ENCODE measurements at regions not wholly inside any gene's neighbourhood (a gene's known extent, or its start where the extent isn't known, plus 50 kb on each side); places are given as distances from the start of the nearest gene placed in this dataset.

GRCh38 chr2:17302281-17302680 is 216.0 kb downstream of the RAD51AP2 start:
- Histone ChIP-seq H3F3A (replicated peaks; ENCODE audit: low read depth) (no peaks in the 10 kb centered on the region), H3K27ac (ENCODE audit: low read depth) (no peak overlapping the region), H3K4me3 (no peak overlapping the region), H3K79me2 (replicated peaks; ENCODE audit: insufficient read depth) (no peaks in the 10 kb centered on the region), H4K20me1 (replicated peaks; ENCODE audit: insufficient read depth) (no peaks in the 10 kb centered on the region), H3K36me3 (ENCODE audit: insufficient read depth) (no peaks in the 10 kb centered on the region), H3K4me2 (0 out of 2 replicates have a peak overlapping the region, but pooled peaks have one; percentile 13), H3K9me2 (ENCODE audit: insufficient read depth) (peaks cover 18% of the 10 kb centered on the region), H2AFZ (no peak overlapping the region), H3K27me3 (ENCODE audit: insufficient read depth) (no peaks in the 10 kb centered on the region), H3K4me1 (ENCODE audit: insufficient read depth) (peaks cover 16% of the 10 kb centered on the region)
- Mint-ChIP-seq H3K36me3 (ENCODE audit: low read depth) (peaks cover 4% of the 10 kb centered on the region; the same call in 1 of the 3 replicates), H3K4me1 (peaks cover 30% of the 10 kb centered on the region), H3K4me3 (no peak overlapping the region), H3K9me3 (no peaks in the 10 kb centered on the region; the same call in 2 of the 3 replicates), H3K27ac (no peak overlapping the region), H3K27me3 (ENCODE audit: insufficient read depth, low read depth, poor library complexity) (no peaks in the 10 kb centered on the region)
- DNase-seq (ENCODE audit: low spot score) (no peak), ATAC-seq (no peak)
- TF ChIP-seq, protein P1, sequence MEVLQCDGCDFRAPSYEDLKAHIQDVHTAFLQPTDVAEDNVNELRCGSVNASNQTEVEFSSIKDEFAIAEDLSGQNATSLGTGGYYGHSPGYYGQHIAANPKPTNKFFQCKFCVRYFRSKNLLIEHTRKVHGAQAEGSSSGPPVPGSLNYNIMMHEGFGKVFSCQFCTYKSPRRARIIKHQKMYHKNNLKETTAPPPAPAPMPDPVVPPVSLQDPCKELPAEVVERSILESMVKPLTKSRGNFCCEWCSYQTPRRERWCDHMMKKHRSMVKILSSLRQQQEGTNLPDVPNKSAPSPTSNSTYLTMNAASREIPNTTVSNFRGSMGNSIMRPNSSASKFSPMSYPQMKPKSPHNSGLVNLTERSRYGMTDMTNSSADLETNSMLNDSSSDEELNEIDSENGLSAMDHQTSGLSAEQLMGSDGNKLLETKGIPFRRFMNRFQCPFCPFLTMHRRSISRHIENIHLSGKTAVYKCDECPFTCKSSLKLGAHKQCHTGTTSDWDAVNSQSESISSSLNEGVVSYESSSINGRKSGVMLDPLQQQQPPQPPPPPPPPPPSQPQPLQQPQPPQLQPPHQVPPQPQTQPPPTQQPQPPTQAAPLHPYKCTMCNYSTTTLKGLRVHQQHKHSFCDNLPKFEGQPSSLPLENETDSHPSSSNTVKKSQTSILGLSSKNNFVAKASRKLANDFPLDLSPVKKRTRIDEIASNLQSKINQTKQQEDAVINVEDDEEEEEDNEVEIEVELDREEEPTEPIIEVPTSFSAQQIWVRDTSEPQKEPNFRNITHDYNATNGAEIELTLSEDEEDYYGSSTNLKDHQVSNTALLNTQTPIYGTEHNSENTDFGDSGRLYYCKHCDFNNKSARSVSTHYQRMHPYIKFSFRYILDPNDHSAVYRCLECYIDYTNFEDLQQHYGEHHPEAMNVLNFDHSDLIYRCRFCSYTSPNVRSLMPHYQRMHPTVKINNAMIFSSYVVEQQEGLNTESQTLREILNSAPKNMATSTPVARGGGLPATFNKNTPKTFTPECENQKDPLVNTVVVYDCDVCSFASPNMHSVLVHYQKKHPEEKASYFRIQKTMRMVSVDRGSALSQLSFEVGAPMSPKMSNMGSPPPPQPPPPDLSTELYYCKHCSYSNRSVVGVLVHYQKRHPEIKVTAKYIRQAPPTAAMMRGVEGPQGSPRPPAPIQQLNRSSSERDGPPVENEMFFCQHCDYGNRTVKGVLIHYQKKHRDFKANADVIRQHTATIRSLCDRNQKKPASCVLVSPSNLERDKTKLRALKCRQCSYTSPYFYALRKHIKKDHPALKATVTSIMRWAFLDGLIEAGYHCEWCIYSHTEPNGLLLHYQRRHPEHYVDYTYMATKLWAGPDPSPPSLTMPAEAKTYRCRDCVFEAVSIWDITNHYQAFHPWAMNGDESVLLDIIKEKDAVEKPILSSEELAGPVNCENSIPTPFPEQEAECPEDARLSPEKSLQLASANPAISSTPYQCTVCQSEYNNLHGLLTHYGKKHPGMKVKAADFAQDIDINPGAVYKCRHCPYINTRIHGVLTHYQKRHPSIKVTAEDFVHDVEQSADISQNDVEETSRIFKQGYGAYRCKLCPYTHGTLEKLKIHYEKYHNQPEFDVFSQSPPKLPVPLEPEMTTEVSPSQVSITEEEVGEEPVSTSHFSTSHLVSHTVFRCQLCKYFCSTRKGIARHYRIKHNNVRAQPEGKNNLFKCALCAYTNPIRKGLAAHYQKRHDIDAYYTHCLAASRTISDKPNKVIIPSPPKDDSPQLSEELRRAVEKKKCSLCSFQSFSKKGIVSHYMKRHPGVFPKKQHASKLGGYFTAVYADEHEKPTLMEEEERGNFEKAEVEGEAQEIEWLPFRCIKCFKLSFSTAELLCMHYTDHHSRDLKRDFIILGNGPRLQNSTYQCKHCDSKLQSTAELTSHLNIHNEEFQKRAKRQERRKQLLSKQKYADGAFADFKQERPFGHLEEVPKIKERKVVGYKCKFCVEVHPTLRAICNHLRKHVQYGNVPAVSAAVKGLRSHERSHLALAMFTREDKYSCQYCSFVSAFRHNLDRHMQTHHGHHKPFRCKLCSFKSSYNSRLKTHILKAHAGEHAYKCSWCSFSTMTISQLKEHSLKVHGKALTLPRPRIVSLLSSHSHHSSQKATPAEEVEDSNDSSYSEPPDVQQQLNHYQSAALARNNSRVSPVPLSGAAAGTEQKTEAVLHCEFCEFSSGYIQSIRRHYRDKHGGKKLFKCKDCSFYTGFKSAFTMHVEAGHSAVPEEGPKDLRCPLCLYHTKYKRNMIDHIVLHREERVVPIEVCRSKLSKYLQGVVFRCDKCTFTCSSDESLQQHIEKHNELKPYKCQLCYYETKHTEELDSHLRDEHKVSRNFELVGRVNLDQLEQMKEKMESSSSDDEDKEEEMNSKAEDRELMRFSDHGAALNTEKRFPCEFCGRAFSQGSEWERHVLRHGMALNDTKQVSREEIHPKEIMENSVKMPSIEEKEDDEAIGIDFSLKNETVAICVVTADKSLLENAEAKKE (CRISPR knock-in tag; IDR thresholded peaks at IDR 0.05) = no peak
- TF ChIP-seq REST (IDR thresholded peaks at IDR 0.05; ENCODE audit: unreplicated experiment) = no peak
- TF ChIP-seq, protein P2, sequence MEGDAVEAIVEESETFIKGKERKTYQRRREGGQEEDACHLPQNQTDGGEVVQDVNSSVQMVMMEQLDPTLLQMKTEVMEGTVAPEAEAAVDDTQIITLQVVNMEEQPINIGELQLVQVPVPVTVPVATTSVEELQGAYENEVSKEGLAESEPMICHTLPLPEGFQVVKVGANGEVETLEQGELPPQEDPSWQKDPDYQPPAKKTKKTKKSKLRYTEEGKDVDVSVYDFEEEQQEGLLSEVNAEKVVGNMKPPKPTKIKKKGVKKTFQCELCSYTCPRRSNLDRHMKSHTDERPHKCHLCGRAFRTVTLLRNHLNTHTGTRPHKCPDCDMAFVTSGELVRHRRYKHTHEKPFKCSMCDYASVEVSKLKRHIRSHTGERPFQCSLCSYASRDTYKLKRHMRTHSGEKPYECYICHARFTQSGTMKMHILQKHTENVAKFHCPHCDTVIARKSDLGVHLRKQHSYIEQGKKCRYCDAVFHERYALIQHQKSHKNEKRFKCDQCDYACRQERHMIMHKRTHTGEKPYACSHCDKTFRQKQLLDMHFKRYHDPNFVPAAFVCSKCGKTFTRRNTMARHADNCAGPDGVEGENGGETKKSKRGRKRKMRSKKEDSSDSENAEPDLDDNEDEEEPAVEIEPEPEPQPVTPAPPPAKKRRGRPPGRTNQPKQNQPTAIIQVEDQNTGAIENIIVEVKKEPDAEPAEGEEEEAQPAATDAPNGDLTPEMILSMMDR (conservative IDR thresholded peaks at IDR 0.05; ENCODE audit: low read depth in 2 of 2) = no peak
- TF ChIP-seq NANOG (IDR thresholded peaks at IDR 0.05; ENCODE audit: borderline replicate concordance) = no peak
- TF ChIP-seq ETS1 (IDR thresholded peaks at IDR 0.05) = no peak
- no peak for TF ChIP-seq POLR2AphosphoS5 (IDR thresholded peaks at IDR 0.05; ENCODE audit: low read depth)
- TF ChIP-seq EZH2phosphoT487 (IDR thresholded peaks at IDR 0.05; ENCODE audit: unreplicated experiment) = no peak
- TF ChIP-seq ZNF331 (CRISPR knock-in tag; IDR thresholded peaks at IDR 0.05; ENCODE audit: low read depth) = no peak
- TF ChIP-seq ZNF114 (CRISPR knock-in tag; IDR thresholded peaks at IDR 0.05) = no peak
- TF ChIP-seq EZH2 (IDR thresholded peaks at IDR 0.05; ENCODE audit: low read depth, unreplicated experiment) = no peak
- no peak for TF ChIP-seq STAT1 (IDR thresholded peaks at IDR 0.05; ENCODE audit: unreplicated experiment)
- TF ChIP-seq CREB1 (CRISPR knock-in tag; IDR thresholded peaks at IDR 0.05; ENCODE audit: low read depth) = no peak
- TF ChIP-seq JUNB (IDR thresholded peaks at IDR 0.05; ENCODE audit: unreplicated experiment) = no peak

Data from GM23338 (cell line).